H1 (cell line): ENCODE measurements at regions not wholly inside any gene's neighbourhood (a gene's known extent, or its start where the extent isn't known, plus 50 kb on each side); places are given as distances from the start of the nearest gene placed in this dataset.

Source experiments
- CTCF ChIA-PET: fragments of 300-600 bp; sonication (Branson Sonifier 250); formaldehyde crosslinking; loops from one replicate; lab custom pipeline; 2021; ENCODE audit not compliant: partially characterized antibody; lab: Charles Lee
- POLR2A ChIA-PET: fragments of 300-600 bp; sonication (Branson Sonifier 250); formaldehyde crosslinking; loops from one replicate; lab custom pipeline; 2021; ENCODE audit warnings: inconsistent platforms; ENCODE audit not compliant: partially characterized antibody; lab: Charles Lee
- DNase-seq, 2 experiments: peaks; one replicate each; pipeline versions ENCODE4 v3.0.0 to v3.0.0-alpha.2; 2010 to 2022; ENCODE audit warnings: low spot score in 2 of 2, low read depth in 1 of 2, mixed read lengths in 1 of 2
- FAIRE-seq: peaks from 2 replicates; lab custom pipeline; 2011; peaks lifted over from hg19 to GRCh38; lab: Jason Lieb, UNC
- H2AFZ ChIP-seq: 2 replicates; pipeline ENCODE4 v1.8.1; 2012; ENCODE audit warnings: low read length, inconsistent platforms
- H2AK5ac ChIP-seq: 2 replicates; pipeline ENCODE4 v1.6.1; 2013; ENCODE audit warnings: low read depth, low read length
- H2BK120ac ChIP-seq: replicated peaks from 2 replicates; pipeline ENCODE3; 2013; ENCODE audit warnings: low read depth, low read length, inconsistent platforms
- H2BK12ac ChIP-seq: 2 replicates; pipeline ENCODE4 v1.6.1; 2013; ENCODE audit warnings: low read depth, low read length
- H2BK15ac ChIP-seq: 2 replicates; pipeline ENCODE4 v1.6.1; 2013; ENCODE audit warnings: low read length
- H2BK20ac ChIP-seq: 2 replicates; pipeline ENCODE4 v1.6.1; 2013; ENCODE audit warnings: low read length
- H2BK5ac ChIP-seq: 2 replicates; pipeline ENCODE4 v1.6.1; 2013; ENCODE audit warnings: low read depth, low read length
- H3K14ac ChIP-seq: 2 replicates; pipeline ENCODE4 v1.6.1; 2013; ENCODE audit warnings: inconsistent platforms; ENCODE audit not compliant: insufficient read length
- H3K18ac ChIP-seq: 2 replicates; pipeline ENCODE4 v1.6.1; 2013; ENCODE audit warnings: low read length; ENCODE audit errors: extremely low read depth
- H3K23ac ChIP-seq: 2 replicates; pipeline ENCODE4 v1.6.1; 2013; ENCODE audit warnings: inconsistent platforms; ENCODE audit not compliant: insufficient read length
- H3K23me2 ChIP-seq: 2 replicates; pipeline ENCODE4 v1.6.1; 2013; ENCODE audit warnings: low read depth, low read length
- H3K27ac ChIP-seq: 2 replicates; pipeline ENCODE4 v1.6.1; 2011; ENCODE audit warnings: low read depth, low read length, inconsistent platforms
- H3K27me3 ChIP-seq, 4 experiments: replicated peaks in 1 of 4; 1 replicate in 1 of 4; 2 replicates in 3 of 4; pipeline versions ENCODE4 v1.6.1 to v1.8.1; 2011 to 2013; ENCODE audit warnings: low read length in 3 of 4, mild to moderate bottlenecking in 3 of 4, inconsistent platforms in 2 of 4, mixed read lengths in 2 of 4, moderate library complexity in 1 of 4; ENCODE audit not compliant: control insufficient read depth in 3 of 4, insufficient read depth in 3 of 4; ENCODE audit errors: extremely low read depth in 1 of 4
- H3K36me3 ChIP-seq, 4 experiments: 2 replicates each; pipeline versions ENCODE4 v1.6.1 to v1.8.1; 2011 to 2013; ENCODE audit warnings: mild to moderate bottlenecking in 4 of 4, low read length in 3 of 4, moderate library complexity in 2 of 4, control low read depth in 1 of 4, inconsistent platforms in 1 of 4; ENCODE audit not compliant: insufficient read depth in 4 of 4, control insufficient read depth in 2 of 4
- H3K4ac ChIP-seq: replicated peaks from 2 replicates; pipeline ENCODE3; 2013; ENCODE audit warnings: low read length, low read depth, mixed read lengths, inconsistent platforms; ENCODE audit not compliant: insufficient read length
- H3K4me1 ChIP-seq, 4 experiments: replicated peaks in 1 of 4; 1 replicate in 1 of 4; 2 replicates in 3 of 4; pipeline versions ENCODE4 v1.6.1 to v1.8.1; 2011 to 2013; ENCODE audit warnings: low read length in 3 of 4, inconsistent platforms in 2 of 4, mixed read lengths in 1 of 4; ENCODE audit not compliant: insufficient read depth in 4 of 4, control insufficient read depth in 3 of 4
- H3K4me2 ChIP-seq, 2 experiments: 2 replicates each; pipeline versions ENCODE4 v1.6.1 to v1.8.1; 2011 to 2013; ENCODE audit warnings: low read depth in 2 of 2, low read length in 2 of 2, control low read depth in 1 of 2, inconsistent platforms in 1 of 2, mild to moderate bottlenecking in 1 of 2; ENCODE audit not compliant: insufficient read depth in 1 of 2
- H3K4me3 ChIP-seq, 4 experiments: fragments of 200-600, 300-600 bp in 1 of 4; sonication (generic), shearing (Covaris generic), sonication (Bioruptor Twin) in 1 of 4; 2 replicates each; pipeline versions ENCODE4 v1.5.1 to v1.8.1; 2011 to 2016; ENCODE audit warnings: low read length in 4 of 4, low read depth in 3 of 4, control low read depth in 2 of 4, inconsistent platforms in 2 of 4, mild to moderate bottlenecking in 2 of 4, mixed read lengths in 1 of 4, moderate library complexity in 1 of 4; ENCODE audit not compliant: insufficient read depth in 2 of 4; ENCODE audit errors: extremely low read depth in 1 of 4
- H3K56ac ChIP-seq: replicated peaks from 2 replicates; pipeline ENCODE3; 2013; ENCODE audit warnings: low read depth, mild to moderate bottlenecking, mixed read lengths, low read length, inconsistent platforms; ENCODE audit not compliant: insufficient read length
- H3K79me1 ChIP-seq: 2 replicates; pipeline ENCODE4 v1.6.1; 2013; ENCODE audit warnings: low read depth, low read length, control low read depth
- H3K79me2 ChIP-seq, 2 experiments: 2 replicates each; pipeline versions ENCODE4 v1.6.1 to v1.8.1; 2012 to 2013; ENCODE audit warnings: low read length in 2 of 2, mild to moderate bottlenecking in 2 of 2, inconsistent platforms in 1 of 2; ENCODE audit not compliant: insufficient read depth in 2 of 2, control insufficient read depth in 1 of 2
- H3K9ac ChIP-seq, 4 experiments: replicated peaks in 1 of 4; 1 replicate in 1 of 4; 2 replicates in 3 of 4; pipeline versions ENCODE4 v1.6.1 to v1.8.1; 2011 to 2013; ENCODE audit warnings: low read depth in 3 of 4, low read length in 3 of 4, control low read depth in 2 of 4, mild to moderate bottlenecking in 2 of 4, moderate library complexity in 2 of 4, inconsistent platforms in 1 of 4; ENCODE audit errors: extremely low read depth in 1 of 4
- H3K9me3 ChIP-seq, 2 experiments: 2 replicates each; pipeline versions ENCODE4 v1.6.1 to v1.8.1; 2012 to 2013; ENCODE audit warnings: mild to moderate bottlenecking in 2 of 2, moderate library complexity in 2 of 2, control low read depth in 1 of 2, inconsistent platforms in 1 of 2, low read depth in 1 of 2, low read length in 1 of 2, mixed read lengths in 1 of 2; ENCODE audit not compliant: insufficient read depth in 2 of 2
- H4K20me1 ChIP-seq, 2 experiments: replicated peaks in 1 of 2; 2 replicates each; pipeline versions ENCODE3 to v1.8.1; 2011 to 2013; ENCODE audit warnings: inconsistent platforms in 2 of 2, low read length in 2 of 2, mild to moderate bottlenecking in 1 of 2; ENCODE audit not compliant: insufficient read depth in 2 of 2, control insufficient read depth in 1 of 2
- H4K5ac ChIP-seq: 2 replicates; pipeline ENCODE4 v1.6.1; 2013; ENCODE audit warnings: low read length, low read depth, mixed read lengths, inconsistent platforms; ENCODE audit not compliant: insufficient read length
- H4K8ac ChIP-seq: 2 replicates; pipeline ENCODE4 v1.8.0; 2013; ENCODE audit warnings: mild to moderate bottlenecking, moderate library complexity, low read length, inconsistent platforms; ENCODE audit not compliant: insufficient read depth; ENCODE audit errors: extremely low read depth
- H4K91ac ChIP-seq: replicated peaks from 2 replicates; pipeline ENCODE3; 2013; ENCODE audit warnings: low read length, mixed read lengths, inconsistent platforms; ENCODE audit not compliant: insufficient read length
- BCL11A ChIP-seq, 2 experiments: IDR thresholded peaks; one replicate each; pipeline ENCODE4 v1.6.1; 2011; ENCODE audit warnings: low read depth in 2 of 2, low read length in 2 of 2, mild to moderate bottlenecking in 2 of 2
- BRCA1 ChIP-seq: IDR thresholded peaks from 2 replicates; pipeline ENCODE4 v1.6.1; 2012; ENCODE audit warnings: low read depth, low read length, improper control_type of control experiment
- CBX5 ChIP-seq: fragments of 300-800, 300-1000 bp; sonication (generic); IDR thresholded peaks from 2 replicates; pipeline ENCODE4 v1.7.1; 2016; ENCODE audit warnings: antibody characterized with exemption, low read length, low read depth
- CTBP2 ChIP-seq: IDR thresholded peaks from 2 replicates; pipeline ENCODE4 v1.7.0; 2011; ENCODE audit warnings: borderline replicate concordance, mild to moderate bottlenecking, moderate library complexity, mixed read lengths, low read length; ENCODE audit not compliant: insufficient read depth, insufficient read length
- EGR1 ChIP-seq: IDR thresholded peaks from 2 replicates; pipeline ENCODE4 v1.6.1; 2011; ENCODE audit warnings: low read depth, low read length, borderline replicate concordance
- KDM1A ChIP-seq: fragments of 200-600, 300-600 bp; sonication (generic); IDR thresholded peaks from 2 replicates; pipeline ENCODE4 v1.7.1; 2016; ENCODE audit warnings: mild to moderate bottlenecking, low read length, borderline replicate concordance
- KDM4A ChIP-seq: IDR thresholded peaks from one replicate; pipeline ENCODE4 v1.7.1; 2012; ENCODE audit warnings: low read depth, mild to moderate bottlenecking, moderate library complexity, low read length, inconsistent platforms; ENCODE audit not compliant: severe bottlenecking
- NANOG ChIP-seq: IDR thresholded peaks from 2 replicates; pipeline ENCODE4 v1.6.1; 2011; ENCODE audit warnings: low read length, low read depth, mild to moderate bottlenecking, inconsistent platforms; ENCODE audit not compliant: insufficient read depth, poor library complexity, severe bottlenecking
- PHF8 ChIP-seq: fragments of 200-600 bp; sonication (generic); conservative IDR thresholded peaks from 2 replicates; pipeline ENCODE4 v1.7.1; 2012; ENCODE audit warnings: low read depth, mild to moderate bottlenecking, inconsistent platforms, low read length, moderate library complexity
- RNF2 ChIP-seq: fragments of 200-900, 300-1000 bp; sonication (generic); IDR thresholded peaks from 2 replicates; pipeline ENCODE4 v1.7.1; 2016; ENCODE audit warnings: borderline replicate concordance, low read depth, mild to moderate bottlenecking, antibody characterized with exemption, low read length; ENCODE audit not compliant: poor library complexity, severe bottlenecking; ENCODE audit errors: missing control alignments
- RXRA ChIP-seq: IDR thresholded peaks from 2 replicates; pipeline ENCODE4 v1.6.1; 2011; ENCODE audit warnings: low read depth, mild to moderate bottlenecking, low read length, moderate library complexity; ENCODE audit not compliant: insufficient read depth
- WGBS, 2 experiments: shearing (Covaris generic) in 1 of 2; methylation state at CpG; one replicate each; pipeline versions ENCODE4 v1.1.6 to v1.1.7; 2013 to 2015; ENCODE audit warnings: low lambda C conversion rate in 2 of 2, mixed read lengths in 2 of 2, inconsistent platforms in 1 of 2, low coverage in 1 of 2, missing lambda C conversion rate in 1 of 2; ENCODE audit not compliant: insufficient replicate concordance in 2 of 2, insufficient coverage in 1 of 2, insufficient read length in 1 of 2; ENCODE audit errors: extremely low coverage in 1 of 2, missing lambda C conversion rate in 1 of 2; 5-methylcytosine and 5-hydroxymethylcytosine counted together
- TF ChIP-seq, protein P1 (sequence below): IDR thresholded peaks from 2 replicates; pipeline ENCODE4 v1.6.1; 2011; ENCODE audit warnings: low read depth, mild to moderate bottlenecking, low read length; ENCODE audit not compliant: insufficient read depth

DNA sequence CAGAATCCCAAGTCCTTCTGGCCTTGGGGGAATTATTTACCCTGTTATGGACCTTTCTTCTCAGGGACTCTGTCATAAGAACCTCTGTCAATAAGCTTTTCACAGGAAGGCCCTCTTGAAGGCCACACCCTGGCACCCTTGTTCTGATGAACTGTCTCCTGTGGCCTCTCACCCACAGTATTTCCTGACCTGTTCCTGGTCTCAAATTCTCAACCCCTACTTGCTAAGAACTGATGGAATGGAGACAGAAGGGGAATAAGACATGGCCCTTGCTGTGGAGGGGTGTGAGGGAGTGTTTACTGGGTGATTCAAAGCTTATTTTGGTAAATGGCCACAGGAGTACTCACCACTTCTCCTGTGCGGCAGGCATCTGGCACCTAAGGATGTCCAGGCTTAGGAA lies 1082.9 kb downstream of the BCL11B start:
- no peak overlapping the region for H3K4me3 ChIP-seq
- CTCF ChIA-PET, result interaction anchor here (0.7 kb wide), 1 partner anchor 806 kb away, joined by 3 read pairs; no protein-coding TSS in a partner anchor
- no peaks in the 10 kb centered on the region; a peak in 1 of 7 replicates for H3K4me1 ChIP-seq
- no peaks in the 10 kb centered on the region for H3K79me2 ChIP-seq
- no peak overlapping the region for H4K91ac ChIP-seq
- no peaks in the 10 kb centered on the region for H3K27me3 ChIP-seq
- no peak overlapping the region for H3K56ac ChIP-seq
- H2BK5ac ChIP-seq, result no peak overlapping the region
- H4K5ac ChIP-seq, result no peak overlapping the region
- no peak overlapping the region for H3K27ac ChIP-seq
- H3K4me2 ChIP-seq, result no peak overlapping the region
- no peak overlapping the region for H2AK5ac ChIP-seq
- H2BK12ac ChIP-seq, result no peak overlapping the region
- H2BK15ac ChIP-seq, result no peak overlapping the region
- H3K36me3 ChIP-seq, result no peaks in the 10 kb centered on the region
- no peak overlapping the region for H4K8ac ChIP-seq
- H3K9me3 ChIP-seq, result no peaks in the 10 kb centered on the region
- H3K4ac ChIP-seq, result no peak overlapping the region
- no peak overlapping the region for H3K9ac ChIP-seq
- DNase-seq (no peak), FAIRE-seq (no peak)
- H3K23me2 ChIP-seq, result no peaks in the 10 kb centered on the region
- no peak overlapping the region for H3K23ac ChIP-seq
- 90% methylated on average over 1 of the region's 1 CpG; no CpG with 5 or more reads in 1 of the 2 experiments for WGBS, 2 experiments
- POLR2A ChIA-PET, result interaction anchor here (0.7 kb wide), 1 partner anchor 77 kb away, joined by 3 read pairs; no protein-coding TSS in a partner anchor
- TF ChIP-seq NANOG (no peak), CTBP2 (no peak), PHF8 (no peak), RNF2 (no peak), RXRA (no peak), CBX5 (no peak), BRCA1 (no peak), KDM4A (no peak), BCL11A (IDR thresholded peaks at IDR 0.05; ENCODE audit: low read depth in 2 of 2, low read length in 2 of 2) (no peak), EGR1 (no peak), KDM1A (no peak)
- TF ChIP-seq, protein P1, sequence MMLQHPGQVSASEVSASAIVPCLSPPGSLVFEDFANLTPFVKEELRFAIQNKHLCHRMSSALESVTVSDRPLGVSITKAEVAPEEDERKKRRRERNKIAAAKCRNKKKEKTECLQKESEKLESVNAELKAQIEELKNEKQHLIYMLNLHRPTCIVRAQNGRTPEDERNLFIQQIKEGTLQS, result no peak
- H3K14ac ChIP-seq, result no peak overlapping the region
- no peak overlapping the region for H3K18ac ChIP-seq
- no peak overlapping the region for H2AFZ ChIP-seq
- H2BK20ac ChIP-seq, result no peak overlapping the region
- no peaks in the 10 kb centered on the region for H4K20me1 ChIP-seq
- H2BK120ac ChIP-seq, result no peak overlapping the region
- H3K79me1 ChIP-seq, result no peaks in the 10 kb centered on the region
